ENCODE measurements at regions not wholly inside any gene's neighbourhood (a gene's known extent, or its start where the extent isn't known, plus 50 kb on each side); places are given as distances from the start of the nearest gene placed in this dataset.

DNA sequence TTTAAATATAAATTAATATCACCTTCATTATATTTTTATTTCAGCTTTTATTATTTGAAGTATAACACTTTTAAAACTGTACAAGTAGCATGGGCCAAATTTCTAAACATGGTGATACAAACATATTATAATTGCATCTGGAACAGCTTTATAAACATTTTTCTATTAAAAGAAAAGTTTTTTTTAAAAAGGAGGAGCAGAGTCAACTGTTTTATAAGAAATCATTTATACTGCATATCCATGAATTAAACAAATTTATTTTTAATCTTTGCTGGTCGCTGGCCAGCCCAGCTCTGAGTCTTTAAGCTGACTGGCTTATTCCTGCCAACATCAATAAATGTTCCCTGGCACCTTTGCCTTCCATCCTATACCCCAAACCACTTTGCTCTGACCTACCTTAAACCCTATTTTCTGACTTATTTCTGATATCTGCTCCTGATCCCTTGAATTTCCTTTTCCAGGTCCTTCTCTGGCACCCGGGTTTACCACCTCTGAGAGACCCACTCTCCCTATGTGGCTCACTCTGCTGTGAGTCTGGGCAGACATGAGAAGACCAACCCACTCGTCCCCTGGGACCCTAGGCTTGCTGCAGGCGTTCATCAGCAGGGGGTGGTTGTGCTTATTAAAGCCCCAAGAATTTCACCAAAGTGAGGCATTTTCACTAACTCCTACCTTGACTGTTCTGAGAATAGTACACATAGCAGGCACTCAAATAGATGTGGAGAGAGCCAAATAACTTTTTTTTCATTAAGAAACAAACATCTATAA is 220.3 kb downstream of the KLF12 start:
- TF ChIP-seq, protein P1, sequence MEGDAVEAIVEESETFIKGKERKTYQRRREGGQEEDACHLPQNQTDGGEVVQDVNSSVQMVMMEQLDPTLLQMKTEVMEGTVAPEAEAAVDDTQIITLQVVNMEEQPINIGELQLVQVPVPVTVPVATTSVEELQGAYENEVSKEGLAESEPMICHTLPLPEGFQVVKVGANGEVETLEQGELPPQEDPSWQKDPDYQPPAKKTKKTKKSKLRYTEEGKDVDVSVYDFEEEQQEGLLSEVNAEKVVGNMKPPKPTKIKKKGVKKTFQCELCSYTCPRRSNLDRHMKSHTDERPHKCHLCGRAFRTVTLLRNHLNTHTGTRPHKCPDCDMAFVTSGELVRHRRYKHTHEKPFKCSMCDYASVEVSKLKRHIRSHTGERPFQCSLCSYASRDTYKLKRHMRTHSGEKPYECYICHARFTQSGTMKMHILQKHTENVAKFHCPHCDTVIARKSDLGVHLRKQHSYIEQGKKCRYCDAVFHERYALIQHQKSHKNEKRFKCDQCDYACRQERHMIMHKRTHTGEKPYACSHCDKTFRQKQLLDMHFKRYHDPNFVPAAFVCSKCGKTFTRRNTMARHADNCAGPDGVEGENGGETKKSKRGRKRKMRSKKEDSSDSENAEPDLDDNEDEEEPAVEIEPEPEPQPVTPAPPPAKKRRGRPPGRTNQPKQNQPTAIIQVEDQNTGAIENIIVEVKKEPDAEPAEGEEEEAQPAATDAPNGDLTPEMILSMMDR (conservative IDR thresholded peaks at IDR 0.05; ENCODE audit: low read depth, low read length), result no peak
- TF ChIP-seq MAFK (IDR thresholded peaks at IDR 0.05; ENCODE audit: low read depth, low read length), result no peak
- TF ChIP-seq MAZ (IDR thresholded peaks at IDR 0.05; ENCODE audit: borderline replicate concordance, low read depth, low read length), result no peak
- TF ChIP-seq CHD1 (IDR thresholded peaks at IDR 0.05; ENCODE audit: low read depth, low read length), result no peak
- no peak for TF ChIP-seq POLR2A (IDR thresholded peaks at IDR 0.05; ENCODE audit: low read depth, low read length)
- no peak for TF ChIP-seq RAD21 (IDR thresholded peaks at IDR 0.05; ENCODE audit: low read length)
- no peak for TF ChIP-seq MXI1 (IDR thresholded peaks at IDR 0.05; ENCODE audit: borderline replicate concordance, low read depth, low read length)
- TF ChIP-seq RFX5 (IDR thresholded peaks at IDR 0.05; ENCODE audit: low read depth, low read length), result no peak
